Activated naive CD8-positive, alpha-beta T cell treated with anti-CD3 and anti-CD28 coated beads for 36 hours (primary cell): ENCODE measurements at regions not wholly inside any gene's neighbourhood (a gene's known extent, or its start where the extent isn't known, plus 50 kb on each side); places are given as distances from the start of the nearest gene placed in this dataset.

Experiments
- DNase-seq: peaks from one replicate; pipeline ENCODE4 v3.0.0; 2021
- H3K27ac Mint-ChIP-seq: one replicate; pipeline ENCODE4 v1.8.0; 2022; ENCODE audit warnings: mild to moderate bottlenecking, moderate library complexity, mixed read lengths
- H3K27me3 Mint-ChIP-seq: one replicate; pipeline ENCODE4 v1.8.0; 2022; ENCODE audit warnings: mild to moderate bottlenecking, mixed read lengths
- H3K36me3 Mint-ChIP-seq: one replicate; pipeline ENCODE4 v1.8.0; 2021; ENCODE audit warnings: mild to moderate bottlenecking, mixed read lengths
- H3K4me1 Mint-ChIP-seq: one replicate; pipeline ENCODE4 v1.8.0; 2021; ENCODE audit warnings: mixed read lengths
- H3K4me3 Mint-ChIP-seq: one replicate; pipeline ENCODE4 v1.8.0; 2022; ENCODE audit warnings: mild to moderate bottlenecking, moderate library complexity, mixed read lengths
- H3K9me3 Mint-ChIP-seq: one replicate; pipeline ENCODE4 v1.8.0; 2022; ENCODE audit warnings: mixed read lengths

- Mint-ChIP-seq H3K4me1 (no peaks in the 10 kb centered on the region), H3K36me3 (no peaks in the 10 kb centered on the region), H3K9me3 (peaks cover 4% of the 10 kb centered on the region), H3K27ac (no peak overlapping the region), H3K4me3 (no peak overlapping the region), H3K27me3 (no peaks in the 10 kb centered on the region)
- no peak for DNase-seq
These were observed 752.4 kb upstream of the VSTM2A start for GRCh38 chr7:53789741-53790140.

DNA sequence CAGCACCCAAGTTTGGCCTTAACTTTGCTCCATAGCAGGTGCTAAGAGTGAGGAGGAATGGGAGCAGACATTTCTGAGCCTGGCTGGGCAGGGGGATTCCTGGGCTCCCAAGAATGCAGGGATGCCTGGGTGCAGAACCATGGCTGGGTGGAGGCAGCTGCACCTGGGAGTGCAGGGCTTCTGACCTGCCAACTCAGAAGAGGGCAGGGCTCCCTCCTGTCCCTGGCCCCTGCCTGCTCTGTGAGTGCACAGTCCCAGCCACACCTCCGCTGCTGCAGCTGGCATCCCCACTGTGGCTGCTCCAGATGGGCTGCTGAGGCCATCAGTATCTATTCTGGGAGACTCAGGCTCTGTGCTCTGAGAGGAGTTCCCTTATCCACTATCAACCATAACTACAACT lies 747.4 kb upstream of the VSTM2A start:
- Mint-ChIP-seq H3K4me1 (no peaks in the 10 kb centered on the region), H3K27me3 (no peaks in the 10 kb centered on the region), H3K9me3 (peaks cover 9% of the 10 kb centered on the region), H3K4me3 (no peak overlapping the region), H3K36me3 (no peaks in the 10 kb centered on the region), H3K27ac (no peak overlapping the region)
- no peak for DNase-seq

DNA sequence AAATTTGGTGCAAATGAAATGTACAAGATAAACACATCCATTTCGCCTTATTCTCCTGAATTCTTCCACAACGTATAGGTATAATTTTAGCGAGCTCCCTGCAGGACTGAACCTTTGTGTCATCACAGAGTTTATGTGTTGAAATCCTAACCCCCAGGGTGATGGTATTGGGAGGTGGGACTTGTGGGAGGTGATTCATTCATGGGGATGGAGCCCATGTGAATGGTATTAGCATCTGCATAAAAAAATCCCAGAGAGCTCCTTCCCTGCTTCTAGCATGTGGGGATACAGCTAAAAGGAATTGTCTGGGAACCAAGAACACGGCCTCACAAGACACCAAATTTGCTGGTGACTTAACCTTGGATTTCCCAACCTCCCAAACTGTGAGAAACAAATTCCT lies 741.4 kb upstream of the VSTM2A start:
- Mint-ChIP-seq H3K36me3 (no peaks in the 10 kb centered on the region), H3K4me1 (no peaks in the 10 kb centered on the region), H3K4me3 (no peak overlapping the region), H3K27me3 (no peaks in the 10 kb centered on the region), H3K27ac (no peak overlapping the region), H3K9me3 (peaks cover 10% of the 10 kb centered on the region)
- no peak for DNase-seq

GRCh38 chr7:53806119-53806518 lies 736.1 kb upstream of the VSTM2A start:
- no peaks in the 10 kb centered on the region for H3K36me3 Mint-ChIP-seq
- H3K4me1 Mint-ChIP-seq = no peaks in the 10 kb centered on the region
- no peak overlapping the region for H3K4me3 Mint-ChIP-seq
- H3K27me3 Mint-ChIP-seq = no peaks in the 10 kb centered on the region
- H3K27ac Mint-ChIP-seq = no peak overlapping the region
- peaks cover 3% of the 10 kb centered on the region for H3K9me3 Mint-ChIP-seq
- DNase-seq = no peak

DNA sequence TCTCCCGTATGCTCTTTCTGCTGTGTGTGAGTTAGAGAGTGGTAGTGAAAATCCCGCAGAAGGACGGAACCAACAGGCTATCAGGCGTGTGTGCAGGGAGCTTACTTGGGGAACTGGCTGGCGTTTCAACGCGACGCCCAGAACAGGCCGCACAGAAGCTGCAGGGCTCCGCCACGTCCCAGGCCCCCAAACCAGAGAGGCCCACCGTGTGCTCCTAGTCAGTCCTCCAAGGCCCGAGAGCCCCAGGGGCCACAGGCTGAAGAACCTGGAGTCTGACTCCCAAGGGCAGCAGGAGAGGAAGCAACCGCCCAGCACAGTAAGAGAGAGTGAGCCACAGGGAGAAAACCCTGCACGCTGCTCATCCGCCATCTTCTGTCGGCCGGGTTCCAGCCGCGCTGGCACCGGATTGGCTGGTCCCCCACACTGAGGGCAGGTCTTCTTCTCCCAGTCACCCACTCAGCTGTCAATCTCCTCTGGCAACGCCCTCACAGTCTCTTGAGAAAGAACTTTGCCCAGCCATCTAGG lies 730.6 kb upstream of the VSTM2A start:
- no peak overlapping the region for H3K27ac Mint-ChIP-seq
- no peaks in the 10 kb centered on the region for H3K4me1 Mint-ChIP-seq
- H3K27me3 Mint-ChIP-seq = no peaks in the 10 kb centered on the region
- H3K9me3 Mint-ChIP-seq = peaks cover 6% of the 10 kb centered on the region
- H3K4me3 Mint-ChIP-seq = peak overlapping the region; percentile 61
- peak; percentile 2 for DNase-seq
- no peaks in the 10 kb centered on the region for H3K36me3 Mint-ChIP-seq

- Mint-ChIP-seq H3K27ac (no peak overlapping the region), H3K36me3 (no peaks in the 10 kb centered on the region), H3K4me3 (no peak overlapping the region), H3K9me3 (peaks cover 6% of the 10 kb centered on the region), H3K27me3 (no peaks in the 10 kb centered on the region), H3K4me1 (no peaks in the 10 kb centered on the region)
- DNase-seq = no peak
These were observed 730.0 kb upstream of the VSTM2A start for GRCh38 chr7:53812135-53812534.

DNA sequence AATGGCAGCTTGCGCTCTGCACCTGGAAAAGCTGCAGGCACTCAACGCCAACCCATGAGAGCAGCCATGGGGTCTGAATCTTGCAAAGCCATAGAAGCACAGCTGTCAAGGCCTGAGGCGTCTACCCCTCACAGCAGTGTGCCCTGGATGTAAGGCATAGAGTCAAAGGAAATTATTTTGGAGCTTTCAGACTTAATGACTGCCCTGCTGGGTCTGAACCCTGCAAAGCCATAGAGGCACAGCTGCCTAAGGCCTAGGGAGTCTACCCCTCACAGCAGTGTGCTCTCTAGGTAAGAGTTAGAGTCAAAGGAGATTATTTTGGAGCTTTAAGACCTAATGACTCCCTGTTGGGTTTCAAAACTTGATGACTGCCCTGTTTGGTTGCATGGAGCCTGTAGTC lies 706.9 kb upstream of the VSTM2A start:
- no peaks in the 10 kb centered on the region for H3K4me1 Mint-ChIP-seq
- no peak for DNase-seq
- H3K27ac Mint-ChIP-seq = no peak overlapping the region

GRCh38 chr7:53877688-53878087 lies 664.5 kb upstream of the VSTM2A start:
- no peaks in the 10 kb centered on the region for H3K4me1 Mint-ChIP-seq

More for the DNA sequence above, 706.9 kb upstream of the VSTM2A start:
- H3K9me3 Mint-ChIP-seq = peaks cover 29% of the 10 kb centered on the region
- no peak overlapping the region for H3K4me3 Mint-ChIP-seq
- no peaks in the 10 kb centered on the region for H3K36me3 Mint-ChIP-seq
- H3K27me3 Mint-ChIP-seq = no peaks in the 10 kb centered on the region

GRCh38 chr7:53900856-53901528 lies 641.2 kb upstream of the VSTM2A start:
- H3K27me3 Mint-ChIP-seq = no peaks in the 10 kb centered on the region
- H3K36me3 Mint-ChIP-seq = no peaks in the 10 kb centered on the region
- no peak for DNase-seq
- H3K4me1 Mint-ChIP-seq = no peaks in the 10 kb centered on the region
- H3K4me3 Mint-ChIP-seq = no peak overlapping the region
- peaks cover 3% of the 10 kb centered on the region for H3K9me3 Mint-ChIP-seq
- no peak overlapping the region for H3K27ac Mint-ChIP-seq

More at GRCh38 chr7:53877688-53878087, 664.5 kb upstream of the VSTM2A start:
- no peaks in the 10 kb centered on the region for H3K27me3 Mint-ChIP-seq
- DNase-seq = no peak
- no peak overlapping the region for H3K4me3 Mint-ChIP-seq
- peaks cover 22% of the 10 kb centered on the region for H3K9me3 Mint-ChIP-seq
- no peaks in the 10 kb centered on the region for H3K36me3 Mint-ChIP-seq
- H3K27ac Mint-ChIP-seq = no peak overlapping the region

DNA sequence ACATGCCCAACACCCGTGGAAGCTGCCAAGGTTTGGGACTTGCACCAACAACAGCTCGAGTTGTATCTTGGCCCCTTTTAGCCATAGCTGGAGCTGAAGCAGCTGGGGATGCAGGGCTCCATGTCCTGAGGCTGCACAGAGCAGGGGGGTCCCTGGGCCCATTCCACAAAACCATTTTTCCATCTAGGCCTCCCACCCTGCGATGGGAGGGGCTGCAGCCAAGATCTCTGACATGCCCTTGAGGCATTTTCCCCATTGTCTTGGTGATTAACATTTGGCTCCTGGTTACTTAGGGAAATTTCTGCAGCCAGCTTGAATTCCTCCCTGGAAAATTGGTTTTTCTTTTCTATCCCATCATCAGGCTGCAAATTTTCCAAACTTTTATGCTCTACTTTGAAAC lies 637.8 kb upstream of the VSTM2A start:
- no peak overlapping the region for H3K27ac Mint-ChIP-seq
- no peaks in the 10 kb centered on the region for H3K36me3 Mint-ChIP-seq
- no peaks in the 10 kb centered on the region for H3K27me3 Mint-ChIP-seq
- H3K9me3 Mint-ChIP-seq = peaks cover 3% of the 10 kb centered on the region
- H3K4me3 Mint-ChIP-seq = no peak overlapping the region
- H3K4me1 Mint-ChIP-seq = no peaks in the 10 kb centered on the region
- DNase-seq = no peak

DNA sequence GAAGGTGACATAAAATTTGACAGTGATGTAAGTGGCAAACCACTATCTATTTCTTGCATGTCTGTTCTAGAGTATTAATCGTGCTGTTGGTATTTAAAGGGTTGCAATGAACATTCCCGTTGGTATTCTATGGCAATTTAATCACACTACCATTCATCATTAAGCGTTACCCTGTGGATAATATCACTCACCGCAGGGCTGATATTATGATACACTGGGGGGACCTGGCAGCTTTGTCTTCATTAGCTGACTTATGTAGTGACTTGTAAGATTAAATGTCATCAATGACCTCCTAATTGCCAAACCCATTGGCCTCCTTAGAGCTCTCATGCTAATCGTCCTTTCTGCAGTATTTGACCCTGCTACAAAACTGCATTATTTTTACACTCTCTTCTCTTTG lies 624.5 kb upstream of the VSTM2A start:
- Mint-ChIP-seq H3K4me1 (no peaks in the 10 kb centered on the region), H3K4me3 (no peak overlapping the region), H3K27ac (no peak overlapping the region), H3K27me3 (no peaks in the 10 kb centered on the region), H3K36me3 (no peaks in the 10 kb centered on the region), H3K9me3 (peaks cover 16% of the 10 kb centered on the region)
- DNase-seq = no peak

- no peaks in the 10 kb centered on the region for H3K4me1 Mint-ChIP-seq
- no peaks in the 10 kb centered on the region for H3K27me3 Mint-ChIP-seq
- no peak overlapping the region for H3K4me3 Mint-ChIP-seq
- H3K9me3 Mint-ChIP-seq = peaks cover 18% of the 10 kb centered on the region
- DNase-seq = no peak
- H3K36me3 Mint-ChIP-seq = no peaks in the 10 kb centered on the region
- no peak overlapping the region for H3K27ac Mint-ChIP-seq
These were observed 622.2 kb upstream of the VSTM2A start for GRCh38 chr7:53920011-53920410.

GRCh38 chr7:53940483-53940882 lies 601.7 kb upstream of the VSTM2A start:
- no peaks in the 10 kb centered on the region for H3K27me3 Mint-ChIP-seq
- no peaks in the 10 kb centered on the region for H3K4me1 Mint-ChIP-seq
- peaks cover 5% of the 10 kb centered on the region for H3K9me3 Mint-ChIP-seq
- H3K4me3 Mint-ChIP-seq = no peak overlapping the region
- no peak overlapping the region for H3K27ac Mint-ChIP-seq
- no peaks in the 10 kb centered on the region for H3K36me3 Mint-ChIP-seq
- DNase-seq = no peak

- no peak for DNase-seq
- Mint-ChIP-seq H3K27ac (no peak overlapping the region), H3K27me3 (no peaks in the 10 kb centered on the region), H3K4me3 (no peak overlapping the region), H3K36me3 (no peaks in the 10 kb centered on the region), H3K4me1 (no peaks in the 10 kb centered on the region), H3K9me3 (peaks cover 8% of the 10 kb centered on the region)
These were observed 594.4 kb upstream of the VSTM2A start for GRCh38 chr7:53947732-53948131.

GRCh38 chr7:53965716-53966115 lies 576.5 kb upstream of the VSTM2A start:
- H3K4me1 Mint-ChIP-seq = no peaks in the 10 kb centered on the region
- H3K9me3 Mint-ChIP-seq = peaks cover 4% of the 10 kb centered on the region
- no peaks in the 10 kb centered on the region for H3K36me3 Mint-ChIP-seq
- H3K4me3 Mint-ChIP-seq = no peak overlapping the region
- DNase-seq = no peak
- H3K27me3 Mint-ChIP-seq = no peaks in the 10 kb centered on the region
- no peak overlapping the region for H3K27ac Mint-ChIP-seq

GRCh38 chr7:53983480-53983879 lies 558.7 kb upstream of the VSTM2A start:
- DNase-seq = no peak
- no peak overlapping the region for H3K4me3 Mint-ChIP-seq
- H3K27ac Mint-ChIP-seq = no peak overlapping the region
- H3K4me1 Mint-ChIP-seq = no peaks in the 10 kb centered on the region
- no peaks in the 10 kb centered on the region for H3K36me3 Mint-ChIP-seq
- H3K27me3 Mint-ChIP-seq = no peaks in the 10 kb centered on the region
- peaks cover 18% of the 10 kb centered on the region for H3K9me3 Mint-ChIP-seq
